Lung (tissue), 11 donors: ENCODE measurements at regions not wholly inside any gene's neighbourhood (a gene's known extent, or its start where the extent isn't known, plus 50 kb on each side); places are given as distances from the start of the nearest gene placed in this dataset.

Source experiments
- ATAC-seq: fragments of 200-7000 bp; cut with Tn5 transposase; one replicate; pipeline ENCODE4 v1.9.1; 2020; ENCODE audit warnings: moderate number of reproducible peaks; ENCODE audit not compliant: insufficient read depth, low FRiP score
- DNase-seq, 3 donors: peaks; one replicate each; pipeline ENCODE4 v3.0.0-alpha.2; 2013 to 2017
- H3K27ac ChIP-seq, 2 donors: one replicate each; pipeline ENCODE4 v1.5.1; 2013; ENCODE audit warnings: mild to moderate bottlenecking in 2 of 2, moderate library complexity in 2 of 2, control low read depth in 1 of 2, inconsistent platforms in 1 of 2, low read depth in 1 of 2, low read length in 1 of 2
- H3K27me3 ChIP-seq, 3 donors: one replicate each; pipeline ENCODE4 v1.5.1; 2013; ENCODE audit warnings: low read length in 2 of 3; ENCODE audit not compliant: control insufficient read depth in 3 of 3, insufficient read depth in 3 of 3
- H3K36me3 ChIP-seq, 4 donors: one replicate each; pipeline ENCODE4 v1.5.1; 2013; ENCODE audit warnings: low read length in 4 of 4, mild to moderate bottlenecking in 1 of 4, moderate library complexity in 1 of 4; ENCODE audit not compliant: control insufficient read depth in 4 of 4, insufficient read depth in 4 of 4
- H3K4me1 ChIP-seq, 5 donors: one replicate each; pipeline ENCODE4 v1.5.1; 2013; ENCODE audit warnings: low read length in 5 of 5, mild to moderate bottlenecking in 2 of 5, moderate library complexity in 1 of 5; ENCODE audit not compliant: control insufficient read depth in 5 of 5, insufficient read depth in 5 of 5
- H3K4me3 ChIP-seq: one replicate; pipeline ENCODE4 v1.5.1; 2013; ENCODE audit warnings: mild to moderate bottlenecking, control low read depth, moderate library complexity
- H3K9ac ChIP-seq, 2 donors: one replicate each; pipeline ENCODE4 v1.5.1; 2013; ENCODE audit warnings: low read length in 2 of 2, control low read depth in 1 of 2; ENCODE audit not compliant: insufficient read depth in 1 of 2
- H3K9me3 ChIP-seq, 4 donors: one replicate each; pipeline ENCODE4 v1.5.1; 2013; ENCODE audit warnings: low read length in 3 of 4, mild to moderate bottlenecking in 1 of 4, moderate library complexity in 1 of 4; ENCODE audit not compliant: control insufficient read depth in 4 of 4, insufficient read depth in 3 of 4
- WGBS, 2 donors: extraction: QIAGEN DNeasy Blood & Tissue Kit; methylation state at CpG; one replicate each; pipeline ENCODE4 v1.1.7; 2013; 5-methylcytosine and 5-hydroxymethylcytosine counted together
- TF ChIP-seq, protein P1 (sequence below): IDR thresholded peaks from 2 replicates; pipeline ENCODE4 v1.5.1; 2012; ENCODE audit warnings: mild to moderate bottlenecking; ENCODE audit errors: control extremely low read depth, extremely low read depth
- donor health status: control.
- donor health status: control.
- donor health status: Bipolar disorder and iron deficiency.
- donor health status: healthy.
- donor health status: DM: yes; HTN: yes; CAD: no.

DNA sequence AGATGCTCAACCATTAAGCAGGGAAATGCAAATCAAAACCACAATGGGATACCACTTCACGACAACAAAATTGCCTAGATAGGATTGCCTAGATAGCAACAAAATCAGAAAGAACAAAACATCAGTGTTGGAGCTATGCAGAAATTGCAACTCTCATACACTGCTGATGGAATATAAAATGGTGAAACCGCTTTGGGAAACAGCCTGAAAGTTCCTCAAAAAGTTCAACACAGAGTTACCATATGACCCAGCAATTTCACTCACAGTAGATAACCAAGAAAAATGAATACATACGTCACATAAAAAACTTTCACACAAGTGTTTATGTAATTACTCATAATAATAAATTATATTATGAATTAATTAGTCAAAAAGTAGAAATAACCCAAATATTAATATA, 78.3 kb downstream of the MAFB start:
- ATAC-seq (no peak), DNase-seq (no peak)
- TF ChIP-seq, protein P1, sequence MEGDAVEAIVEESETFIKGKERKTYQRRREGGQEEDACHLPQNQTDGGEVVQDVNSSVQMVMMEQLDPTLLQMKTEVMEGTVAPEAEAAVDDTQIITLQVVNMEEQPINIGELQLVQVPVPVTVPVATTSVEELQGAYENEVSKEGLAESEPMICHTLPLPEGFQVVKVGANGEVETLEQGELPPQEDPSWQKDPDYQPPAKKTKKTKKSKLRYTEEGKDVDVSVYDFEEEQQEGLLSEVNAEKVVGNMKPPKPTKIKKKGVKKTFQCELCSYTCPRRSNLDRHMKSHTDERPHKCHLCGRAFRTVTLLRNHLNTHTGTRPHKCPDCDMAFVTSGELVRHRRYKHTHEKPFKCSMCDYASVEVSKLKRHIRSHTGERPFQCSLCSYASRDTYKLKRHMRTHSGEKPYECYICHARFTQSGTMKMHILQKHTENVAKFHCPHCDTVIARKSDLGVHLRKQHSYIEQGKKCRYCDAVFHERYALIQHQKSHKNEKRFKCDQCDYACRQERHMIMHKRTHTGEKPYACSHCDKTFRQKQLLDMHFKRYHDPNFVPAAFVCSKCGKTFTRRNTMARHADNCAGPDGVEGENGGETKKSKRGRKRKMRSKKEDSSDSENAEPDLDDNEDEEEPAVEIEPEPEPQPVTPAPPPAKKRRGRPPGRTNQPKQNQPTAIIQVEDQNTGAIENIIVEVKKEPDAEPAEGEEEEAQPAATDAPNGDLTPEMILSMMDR = no peak
- Histone ChIP-seq H3K27ac (no peak overlapping the region), H3K9me3 (peaks cover 0 to 2% (median 0%) of the 10 kb centered on the region in 4 donors), H3K27me3 (no peaks in the 10 kb centered on the region), H3K4me3 (no peak overlapping the region), H3K4me1 (peaks cover 0 to 2% (median 0%) of the 10 kb centered on the region in 5 donors), H3K9ac (no peak overlapping the region), H3K36me3 (no peaks in the 10 kb centered on the region)
- WGBS, 2 donors = 77 to 79% methylated on average over 3 of the region's 3 CpGs

DNA sequence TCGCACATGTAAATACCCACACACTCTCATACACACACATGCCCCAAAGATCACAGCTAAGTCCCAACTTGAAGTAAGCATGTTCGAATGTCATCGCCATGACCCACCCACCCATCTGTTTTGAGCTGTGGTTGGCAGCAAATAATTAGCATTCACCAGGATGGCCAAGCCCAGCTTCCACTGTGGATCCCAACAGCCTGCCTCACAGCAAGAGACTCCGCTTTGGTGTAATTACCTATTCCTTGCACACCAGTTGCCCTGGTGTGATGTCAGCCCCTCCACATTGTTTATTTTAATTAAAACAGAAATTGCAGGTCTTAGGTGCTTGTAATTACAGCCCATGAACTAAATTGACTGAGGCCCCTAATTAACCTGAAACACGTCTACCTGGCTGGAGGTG, 81.1 kb downstream of the MAFB start:
- Histone ChIP-seq H3K27me3 (no peaks in the 10 kb centered on the region), H3K9me3 (peaks cover 0 to 2% (median 0%) of the 10 kb centered on the region in 4 donors), H3K9ac (no peak overlapping the region), H3K36me3 (no peaks in the 10 kb centered on the region), H3K27ac (no peak overlapping the region), H3K4me1 (peaks cover 0 to 2% (median 0%) of the 10 kb centered on the region in 5 donors), H3K4me3 (no peak overlapping the region)
- 91 to 95% methylated on average over 5 of the region's 5 CpGs for WGBS, 2 donors
- ATAC-seq = no peak
- no peak for DNase-seq
- TF ChIP-seq, protein P1 = no peak

DNA sequence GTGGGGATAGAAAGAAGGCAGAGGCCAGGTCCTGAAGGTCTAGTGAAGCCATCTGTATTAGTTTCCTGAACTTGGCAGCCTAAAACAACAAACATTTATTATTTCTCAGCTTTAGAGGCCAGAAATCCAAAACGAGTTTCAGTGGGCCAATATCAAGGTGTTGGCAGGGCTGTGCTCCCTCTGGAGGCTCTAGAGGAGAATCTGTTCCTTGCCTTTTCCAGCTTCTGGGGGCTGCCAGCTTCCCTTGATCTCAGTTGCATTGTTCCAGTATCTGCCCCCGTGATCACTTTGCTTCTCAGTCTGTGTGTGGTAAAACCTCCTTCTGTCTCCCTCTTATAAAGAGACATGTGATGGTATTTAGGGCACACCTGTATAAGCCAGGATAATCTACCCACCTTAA, 82.4 kb downstream of the MAFB start:
- no peak overlapping the region for H3K27ac ChIP-seq
- no peaks in the 10 kb centered on the region for H3K27me3 ChIP-seq
- H3K4me3 ChIP-seq = no peak overlapping the region
- peaks cover 0 to 2% (median 0%) of the 10 kb centered on the region in 4 donors for H3K9me3 ChIP-seq
- no peak overlapping the region for H3K9ac ChIP-seq
- DNase-seq (peak in 1 of 3 donors; percentile 9), ATAC-seq (no peak)
- WGBS, 2 donors = 25% methylated on average over 2 of the region's 2 CpGs
- peaks cover 0 to 3% (median 0%) of the 10 kb centered on the region in 5 donors for H3K4me1 ChIP-seq
- H3K36me3 ChIP-seq = no peaks in the 10 kb centered on the region
- TF ChIP-seq, protein P1 = no peak

DNA sequence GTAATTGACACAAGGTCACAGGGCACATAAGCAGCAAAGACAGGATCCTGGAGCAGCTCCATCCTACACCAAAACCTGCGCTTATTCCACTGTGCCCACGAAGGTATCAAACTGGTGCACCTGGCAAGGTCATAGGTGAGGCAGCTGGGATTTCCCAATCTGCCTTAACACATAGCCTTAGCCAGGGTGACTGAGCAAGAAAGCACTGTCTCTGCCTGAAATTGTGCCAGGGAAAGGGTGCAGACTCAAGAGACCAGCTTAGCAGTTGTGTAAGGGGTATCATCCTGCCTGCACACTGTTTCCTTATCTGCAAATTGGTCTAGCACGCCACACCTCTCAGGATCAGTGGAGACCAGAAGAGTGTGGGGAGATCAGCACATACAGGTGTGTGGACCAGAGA, 82.8 kb downstream of the MAFB start:
- Histone ChIP-seq H3K27ac (no peak overlapping the region), H3K4me3 (no peak overlapping the region), H3K36me3 (no peaks in the 10 kb centered on the region), H3K9ac (no peak overlapping the region), H3K4me1 (peaks cover 0 to 3% (median 0%) of the 10 kb centered on the region in 5 donors), H3K9me3 (peaks cover 0 to 2% (median 0%) of the 10 kb centered on the region in 4 donors), H3K27me3 (no peaks in the 10 kb centered on the region)
- no peak for ATAC-seq
- TF ChIP-seq, protein P1 = no peak
- WGBS, 2 donors = 90 to 96% methylated on average over 3 of the region's 3 CpGs
- no peak for DNase-seq
